Hematopoietic multipotent progenitor cell treated with erythropoietin and hydrocortisone succinate and interleukin-3 and kit ligand, for 15 days (in vitro differentiated cells): ENCODE measurements at regions not wholly inside any gene's neighbourhood (a gene's known extent, or its start where the extent isn't known, plus 50 kb on each side); places are given as distances from the start of the nearest gene placed in this dataset.
"Not testable (repeated sequence)": the region's sequence is repeated elsewhere in the genome, so short reads cannot be mapped to it uniquely, and the experiment has no call there.

Experiments
- DNase-seq: peaks from one replicate; pipeline ENCODE4 v3.0.0-alpha.2; 2015; ENCODE audit warnings: low spot score

DNA sequence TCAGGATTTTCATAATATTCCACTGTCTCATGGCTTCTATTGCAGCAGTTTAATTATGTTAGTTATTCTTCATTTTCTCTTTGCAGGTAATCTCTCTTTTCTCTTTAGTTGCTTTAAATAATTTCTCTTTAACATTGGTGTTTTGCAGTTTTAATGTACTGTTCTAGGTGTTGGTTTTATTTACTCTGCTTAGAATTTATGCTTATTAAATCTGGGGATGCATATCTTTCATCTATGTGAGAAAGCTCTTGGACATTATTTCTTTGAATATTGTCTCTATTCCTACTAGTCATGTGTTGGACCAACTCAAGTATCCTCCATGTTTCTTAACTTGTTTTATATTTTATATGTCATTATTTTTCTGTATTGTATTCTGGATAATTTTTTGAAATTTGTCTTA is 218.7 kb upstream of the TUT7 start:
- DNase-seq: no peak

DNA sequence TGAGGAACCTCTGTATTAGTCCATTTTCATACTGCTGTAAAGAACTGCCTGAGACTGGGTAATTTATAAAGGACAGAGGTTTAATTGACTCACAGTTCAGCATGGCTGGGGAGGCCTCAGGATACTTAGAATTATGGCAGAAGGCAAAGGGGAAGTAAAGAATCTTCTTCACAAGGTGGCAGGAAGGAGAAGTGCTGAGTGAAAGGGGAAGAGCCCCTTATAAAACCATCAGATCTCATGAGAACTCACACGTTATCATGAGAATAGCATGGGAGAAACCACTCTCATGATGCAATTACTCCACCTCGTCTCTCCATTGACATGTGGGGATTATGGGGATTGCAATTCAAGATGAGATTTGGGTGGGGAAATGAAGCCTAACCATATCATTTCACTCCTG is 211.4 kb upstream of the TUT7 start:
- not testable (repeated sequence) for DNase-seq

DNA sequence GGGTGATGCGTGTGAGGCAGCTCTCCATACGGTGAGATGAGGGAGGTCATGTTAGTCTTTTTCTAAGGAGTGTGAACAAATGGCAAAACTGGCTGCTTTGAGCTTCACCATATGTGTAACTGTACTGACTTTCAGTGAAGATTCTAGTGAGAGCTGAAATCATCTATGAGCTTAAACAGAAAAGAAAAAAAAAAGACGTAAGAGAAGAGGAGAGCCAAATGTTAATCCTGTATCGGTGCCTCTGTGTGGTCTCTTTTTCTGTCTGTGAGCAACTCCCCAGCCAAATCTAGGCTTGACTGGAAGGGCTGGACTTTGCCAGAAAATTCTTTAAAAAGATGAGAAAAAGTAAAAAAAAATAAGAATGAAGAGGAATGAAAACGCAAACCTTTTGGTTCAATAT is 209.7 kb upstream of the TUT7 start:
- no peak for DNase-seq

- no peak for DNase-seq
These were observed 209.1 kb upstream of the TUT7 start for GRCh38 chr9:86563350-86563749.

- DNase-seq: no peak
These were observed 208.5 kb upstream of the TUT7 start for GRCh38 chr9:86562691-86563090.

GRCh38 chr9:86557918-86558317 is 203.7 kb upstream of the TUT7 start:
- DNase-seq: no peak

DNA sequence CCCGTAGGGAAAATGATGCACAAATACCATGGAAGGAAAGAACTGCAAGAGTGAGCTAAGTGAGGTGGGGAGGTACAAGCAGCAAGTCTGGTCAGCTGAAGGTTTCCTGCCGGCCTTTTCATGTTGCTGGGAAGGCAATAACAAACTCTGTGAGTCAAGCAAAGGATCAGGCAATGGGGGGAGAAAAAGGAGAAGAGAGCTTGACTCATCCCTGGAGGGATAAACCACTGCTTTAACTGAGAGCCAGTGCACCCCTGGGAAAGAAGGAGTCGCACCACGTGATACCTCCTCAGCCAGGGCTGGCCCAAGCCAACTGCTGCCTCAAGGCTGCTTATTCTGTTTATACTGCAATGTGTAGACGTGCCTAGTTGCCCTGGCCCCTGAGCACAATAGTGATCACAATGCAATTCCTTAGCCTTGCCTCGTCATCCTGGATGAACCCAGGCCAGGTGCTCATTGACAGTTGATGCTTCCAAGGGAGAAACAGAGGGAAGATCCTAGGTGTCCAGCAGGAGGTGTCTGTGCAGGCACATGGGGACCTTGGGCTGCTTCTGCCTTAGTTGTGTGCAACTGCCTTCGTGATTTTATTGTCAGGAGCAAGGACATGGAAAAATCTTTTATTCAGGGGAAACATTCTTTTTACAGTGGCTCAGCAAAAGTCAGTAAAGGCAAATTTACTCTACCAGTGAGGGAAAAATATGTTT is 203.0 kb upstream of the TUT7 start:
- DNase-seq: no peak

DNA sequence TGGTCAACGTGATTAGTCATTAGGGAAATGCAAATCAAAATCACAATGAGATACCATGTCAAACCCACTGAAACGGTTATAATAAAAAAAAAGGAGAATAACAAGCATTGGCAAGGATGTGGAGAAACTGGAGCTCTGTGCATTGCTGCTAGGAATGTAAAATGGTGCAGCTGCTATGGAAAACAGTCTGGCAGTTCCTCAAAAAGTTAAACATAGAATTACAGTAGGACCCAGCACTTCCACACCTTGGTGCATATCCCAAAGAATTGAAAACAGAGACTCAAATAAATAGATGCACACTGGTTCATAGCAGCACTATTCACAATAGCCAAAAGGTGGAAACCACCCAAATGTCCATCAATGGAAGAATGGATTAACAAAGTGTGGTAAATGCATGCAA is 201.5 kb upstream of the TUT7 start:
- DNase-seq: no peak

DNA sequence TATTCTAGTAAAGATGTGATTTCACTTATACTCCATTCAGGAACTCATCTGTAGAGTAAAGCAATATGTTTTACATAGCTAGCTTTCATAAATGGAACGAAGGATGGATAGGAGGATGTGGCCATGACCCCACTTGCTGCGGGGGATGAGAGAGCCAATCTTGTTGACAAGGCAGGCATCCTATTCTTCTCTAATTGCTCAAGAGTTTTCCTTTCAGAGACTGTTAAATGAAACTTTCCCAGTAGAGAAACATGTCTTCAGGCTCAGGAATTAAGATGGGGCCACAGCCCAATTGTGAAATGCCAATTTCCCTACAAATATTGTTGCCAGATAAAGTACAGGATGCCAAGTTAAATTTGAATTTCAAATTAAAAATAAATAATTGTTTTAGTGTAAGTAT is 196.2 kb upstream of the TUT7 start:
- no peak for DNase-seq

DNA sequence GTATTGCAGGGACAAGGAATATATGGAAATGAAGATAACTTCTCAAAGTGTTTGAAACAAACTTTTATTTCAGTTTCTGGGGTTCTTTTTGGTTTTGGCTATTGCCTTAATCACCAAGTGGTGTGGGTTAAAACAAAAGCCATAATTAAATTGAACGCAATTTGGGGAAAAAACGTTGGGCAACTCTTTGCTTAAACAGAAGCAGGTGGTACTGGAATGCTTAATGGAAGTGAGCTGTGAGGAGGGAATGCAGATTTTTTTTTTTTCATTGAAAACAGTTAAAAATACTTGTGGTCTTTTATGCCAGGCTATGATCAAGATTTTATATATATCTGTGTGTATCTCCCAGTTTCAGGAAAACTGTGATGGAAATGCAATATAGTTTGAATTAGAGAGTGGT is 195.7 kb upstream of the TUT7 start:
- no peak for DNase-seq

DNA sequence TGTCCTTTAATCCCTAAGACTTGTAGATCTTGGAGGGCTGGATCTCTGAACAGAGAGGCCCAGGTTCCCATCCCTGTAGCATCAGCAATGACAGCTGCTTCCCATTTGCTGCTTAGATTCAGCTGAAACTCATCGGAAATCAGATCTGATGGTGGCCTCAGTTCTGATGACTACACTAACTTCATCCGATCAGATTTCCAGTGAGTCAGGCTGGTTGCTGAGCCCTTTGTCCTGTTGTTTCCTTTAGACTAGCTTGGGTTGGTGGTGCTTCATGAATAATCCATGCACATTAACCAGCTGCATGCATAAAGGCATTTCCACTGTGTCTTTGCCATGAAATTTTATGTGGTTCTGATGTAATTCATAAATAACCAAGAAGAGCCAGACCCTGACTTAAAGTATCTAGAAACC is 195.2 kb upstream of the TUT7 start:
- no peak for DNase-seq

- DNase-seq: no peak
These were observed 194.0 kb upstream of the TUT7 start for GRCh38 chr9:86548220-86548619.

DNA sequence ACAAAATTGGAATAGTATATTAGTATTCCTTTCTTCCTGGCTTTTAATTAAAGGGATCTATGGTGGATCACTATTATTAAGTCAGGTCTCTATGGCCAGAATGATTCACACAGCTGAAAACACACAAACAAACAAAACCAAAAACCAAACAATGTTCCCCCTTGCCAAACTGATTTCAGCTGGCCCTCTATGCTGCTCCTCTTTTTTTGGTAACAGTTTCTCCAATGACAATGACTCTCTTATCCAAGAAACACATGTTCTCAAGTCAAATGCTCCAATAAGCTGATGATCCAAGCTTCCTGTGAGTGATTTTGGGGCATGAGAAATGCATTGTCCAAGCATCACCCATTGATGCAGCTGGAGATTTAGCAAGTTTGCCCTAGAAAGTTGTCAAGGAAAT is 193.4 kb upstream of the TUT7 start:
- DNase-seq: no peak

GRCh38 chr9:86546712-86547111 is 192.5 kb upstream of the TUT7 start:
- DNase-seq: no peak

DNA sequence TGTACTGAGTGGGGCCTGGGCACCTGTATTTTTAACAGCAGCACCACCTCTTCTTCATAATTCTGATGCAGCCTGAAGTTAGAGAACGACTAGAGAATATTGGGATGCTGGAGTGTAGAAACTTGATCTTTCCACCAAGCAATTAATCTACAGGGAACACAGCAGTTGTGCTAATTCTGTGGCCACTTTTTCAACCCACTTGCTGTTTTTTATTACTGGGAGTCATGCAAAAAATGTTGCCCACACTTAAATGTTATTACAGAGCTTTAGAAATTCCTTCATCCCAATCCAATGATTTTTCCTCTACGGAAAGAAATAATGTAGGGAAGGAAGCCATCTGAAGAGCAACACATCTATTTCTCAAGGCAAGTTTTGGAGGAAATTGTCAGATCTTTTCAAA is 190.9 kb upstream of the TUT7 start:
- DNase-seq: no peak

GRCh38 chr9:86541014-86541570 is 186.9 kb upstream of the TUT7 start:
- no peak for DNase-seq

GRCh38 chr9:86535406-86535915 is 181.3 kb upstream of the TUT7 start:
- no peak for DNase-seq

DNA sequence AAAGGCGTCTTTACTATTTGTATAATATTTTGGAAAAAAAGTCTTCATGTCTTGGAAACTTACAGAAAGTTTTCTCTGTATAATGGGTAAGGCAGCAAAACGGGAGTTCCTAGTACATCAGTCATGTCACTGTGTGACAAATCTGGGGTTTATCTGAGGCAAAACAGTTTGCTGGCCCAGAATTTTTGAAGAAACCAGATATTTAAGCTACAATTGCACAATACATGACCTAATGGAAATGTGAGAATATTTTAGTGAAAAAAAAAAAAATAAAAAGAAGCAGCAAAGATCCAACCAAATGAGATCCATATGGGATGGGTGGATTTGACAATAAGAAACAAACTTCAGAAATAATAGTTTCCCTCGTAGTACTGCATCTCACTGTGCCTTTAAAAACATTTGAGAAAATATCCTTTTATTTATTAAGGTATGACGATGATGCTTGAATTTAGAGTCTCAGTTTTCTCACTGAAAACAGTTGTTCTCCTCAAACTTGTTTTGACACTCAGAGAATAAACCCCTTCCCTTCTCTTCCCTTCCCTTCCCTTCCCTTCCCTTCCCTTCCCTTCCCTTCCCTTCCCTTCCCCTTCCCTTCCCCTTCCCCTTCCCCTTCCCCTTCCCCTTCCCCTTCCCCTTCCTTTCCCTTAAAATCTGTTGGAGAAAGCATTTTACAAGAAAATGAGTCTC is 180.5 kb upstream of the TUT7 start:
- no peak for DNase-seq

DNA sequence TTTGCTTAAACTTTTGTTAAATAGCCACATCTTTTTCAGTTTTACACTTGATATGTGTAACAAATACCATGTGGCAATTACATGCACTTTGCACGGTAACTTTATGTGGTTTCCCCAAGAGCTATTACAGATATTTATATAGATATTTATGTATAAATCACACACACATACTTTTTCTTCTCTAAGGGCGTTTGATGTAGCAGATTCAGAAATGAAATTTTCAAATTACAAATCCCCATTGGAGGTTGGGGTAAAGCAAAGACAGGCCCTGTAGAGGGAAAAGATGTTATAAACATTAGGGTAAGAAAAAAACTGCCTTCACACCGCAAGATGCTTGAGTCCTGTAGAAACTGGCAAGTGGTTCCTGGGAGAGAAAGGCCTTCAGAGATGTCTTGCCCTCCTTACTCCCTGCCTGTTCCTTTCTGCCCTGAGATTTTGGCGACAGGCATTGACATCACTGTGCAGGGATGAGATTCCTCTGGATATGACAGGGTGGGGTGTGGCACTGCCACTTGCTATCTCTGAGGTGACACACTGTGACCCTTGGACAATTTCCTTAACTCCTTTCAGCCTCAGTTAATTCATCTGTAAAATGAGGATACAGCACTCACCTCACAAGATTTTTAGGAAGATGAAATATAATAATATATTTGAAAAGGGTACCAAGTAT is 177.9 kb upstream of the TUT7 start:
- DNase-seq: no peak

DNA sequence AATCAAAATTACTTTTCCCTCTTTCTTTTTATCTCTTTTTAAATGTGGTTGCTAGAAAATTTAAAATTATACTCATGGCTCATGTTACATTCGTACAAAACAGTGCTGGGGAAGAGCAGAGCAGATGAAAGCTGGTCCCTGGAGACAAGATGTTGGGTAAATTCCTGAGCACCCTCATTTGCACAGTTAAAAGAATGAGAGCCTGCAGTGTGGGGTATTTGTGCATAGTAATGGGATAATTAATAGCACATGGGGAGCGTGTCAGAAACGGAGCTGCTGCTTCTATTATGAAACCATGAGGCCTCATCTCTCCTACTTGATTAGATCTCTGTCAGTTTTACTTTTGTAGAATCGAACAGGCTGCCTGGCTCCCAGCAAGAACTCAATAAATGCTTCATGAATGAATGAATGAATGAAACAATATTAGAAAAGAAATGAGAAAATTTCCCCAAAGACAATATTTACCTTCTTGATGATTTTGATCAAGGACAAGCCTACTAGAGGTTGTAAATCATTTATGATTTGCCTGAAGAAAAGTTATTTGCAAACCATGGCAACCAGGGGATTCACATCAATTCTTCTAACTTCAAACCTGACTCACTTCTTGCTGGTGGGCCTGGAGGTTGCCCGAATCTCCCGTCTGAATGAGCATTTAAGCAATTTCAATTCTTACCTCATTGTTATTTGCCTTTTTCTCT is 177.2 kb upstream of the TUT7 start:
- DNase-seq: no peak

- DNase-seq: no peak
These were observed 175.5 kb upstream of the TUT7 start for GRCh38 chr9:86529496-86530275.

DNA sequence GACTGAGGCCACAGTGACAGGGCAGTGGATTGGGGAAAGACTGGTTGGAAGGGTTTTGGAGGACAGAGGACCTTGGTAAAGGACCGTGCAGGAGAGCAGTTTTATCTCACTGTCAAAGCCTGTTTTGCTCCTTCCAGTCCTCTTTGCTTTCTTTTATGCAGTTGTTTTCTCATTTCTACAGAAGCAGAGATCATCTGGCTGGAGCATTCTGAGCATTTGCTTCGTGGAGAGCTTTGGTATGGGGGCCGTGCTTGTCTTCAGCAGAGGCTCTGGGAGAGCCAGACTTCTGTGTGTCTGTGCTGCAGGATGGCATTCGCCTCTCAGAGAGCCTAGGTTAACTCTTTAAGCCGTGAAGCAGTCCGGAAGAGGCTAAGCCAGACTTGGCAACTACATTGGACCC is 171.8 kb upstream of the TUT7 start:
- DNase-seq: no peak
